ENCODE measurements at regions not wholly inside any gene's neighbourhood (a gene's known extent, or its start where the extent isn't known, plus 50 kb on each side); places are given as distances from the start of the nearest gene placed in this dataset.

DNA sequence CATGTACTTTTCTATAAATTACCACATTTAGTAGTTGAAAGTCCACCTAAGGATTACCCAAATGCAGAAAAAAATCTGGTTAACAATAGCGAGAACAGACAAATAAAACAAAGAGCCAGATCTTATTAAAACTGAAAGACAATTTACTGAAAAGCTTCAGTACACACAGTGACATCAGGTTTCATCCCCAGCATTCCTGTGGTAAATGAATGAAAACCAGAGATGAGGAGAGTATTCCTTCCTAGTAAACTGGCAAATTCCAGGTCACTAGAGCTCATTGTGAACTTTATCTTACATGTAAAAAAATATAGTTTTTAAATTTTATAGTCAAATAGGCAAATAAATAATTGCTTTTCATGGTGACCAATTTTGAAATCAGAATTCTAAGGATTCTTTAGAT lies 1290.5 kb downstream of the ADGRL3 start:
- TF ChIP-seq, protein P1, sequence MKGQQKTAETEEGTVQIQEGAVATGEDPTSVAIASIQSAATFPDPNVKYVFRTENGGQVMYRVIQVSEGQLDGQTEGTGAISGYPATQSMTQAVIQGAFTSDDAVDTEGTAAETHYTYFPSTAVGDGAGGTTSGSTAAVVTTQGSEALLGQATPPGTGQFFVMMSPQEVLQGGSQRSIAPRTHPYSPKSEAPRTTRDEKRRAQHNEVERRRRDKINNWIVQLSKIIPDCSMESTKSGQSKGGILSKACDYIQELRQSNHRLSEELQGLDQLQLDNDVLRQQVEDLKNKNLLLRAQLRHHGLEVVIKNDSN (IDR thresholded peaks at IDR 0.05; ENCODE audit: borderline replicate concordance, low read depth), result no peak
- TF ChIP-seq, protein P2, sequence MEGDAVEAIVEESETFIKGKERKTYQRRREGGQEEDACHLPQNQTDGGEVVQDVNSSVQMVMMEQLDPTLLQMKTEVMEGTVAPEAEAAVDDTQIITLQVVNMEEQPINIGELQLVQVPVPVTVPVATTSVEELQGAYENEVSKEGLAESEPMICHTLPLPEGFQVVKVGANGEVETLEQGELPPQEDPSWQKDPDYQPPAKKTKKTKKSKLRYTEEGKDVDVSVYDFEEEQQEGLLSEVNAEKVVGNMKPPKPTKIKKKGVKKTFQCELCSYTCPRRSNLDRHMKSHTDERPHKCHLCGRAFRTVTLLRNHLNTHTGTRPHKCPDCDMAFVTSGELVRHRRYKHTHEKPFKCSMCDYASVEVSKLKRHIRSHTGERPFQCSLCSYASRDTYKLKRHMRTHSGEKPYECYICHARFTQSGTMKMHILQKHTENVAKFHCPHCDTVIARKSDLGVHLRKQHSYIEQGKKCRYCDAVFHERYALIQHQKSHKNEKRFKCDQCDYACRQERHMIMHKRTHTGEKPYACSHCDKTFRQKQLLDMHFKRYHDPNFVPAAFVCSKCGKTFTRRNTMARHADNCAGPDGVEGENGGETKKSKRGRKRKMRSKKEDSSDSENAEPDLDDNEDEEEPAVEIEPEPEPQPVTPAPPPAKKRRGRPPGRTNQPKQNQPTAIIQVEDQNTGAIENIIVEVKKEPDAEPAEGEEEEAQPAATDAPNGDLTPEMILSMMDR (IDR thresholded peaks at IDR 0.05), result no peak
- TF ChIP-seq EP300 (IDR thresholded peaks at IDR 0.05; ENCODE audit: borderline replicate concordance in 1 of 2, low read depth in 1 of 2, low read length in 1 of 2) (no peak), REST (IDR thresholded peaks at IDR 0.05; ENCODE audit: low read depth, low read length) (no peak), RAD21 (IDR thresholded peaks at IDR 0.05; ENCODE audit: low read length) (no peak), MAX (IDR thresholded peaks at IDR 0.05; ENCODE audit: low read depth) (no peak), NRF1 (IDR thresholded peaks at IDR 0.05; ENCODE audit: low read depth, low read length) (no peak)
